Mesenchymal stem cell (in vitro differentiated cells and primary cell): ENCODE measurements at regions not wholly inside any gene's neighbourhood (a gene's known extent, or its start where the extent isn't known, plus 50 kb on each side); places are given as distances from the start of the nearest gene placed in this dataset.

Experiments
- DNase-seq: peaks from one replicate; pipeline ENCODE4 v3.0.0-alpha.2; 2013
- H2AFZ ChIP-seq: one replicate; pipeline ENCODE4 v1.6.1; 2013; ENCODE audit warnings: low read depth, mild to moderate bottlenecking, control low read depth, inconsistent platforms, low read length, moderate library complexity
- H2AK5ac ChIP-seq: 2 replicates; pipeline ENCODE4 v1.6.1; 2013; ENCODE audit warnings: low read length, moderate library complexity, mild to moderate bottlenecking, inconsistent platforms; ENCODE audit not compliant: severe bottlenecking
- H2BK120ac ChIP-seq: one replicate; pipeline ENCODE4 v1.6.1; 2013; ENCODE audit warnings: low read depth, mild to moderate bottlenecking, inconsistent platforms, low read length, moderate library complexity
- H2BK12ac ChIP-seq, 2 experiments: one replicate each; pipeline ENCODE4 v1.6.1; 2013; ENCODE audit warnings: inconsistent platforms in 2 of 2, low read length in 2 of 2, mild to moderate bottlenecking in 2 of 2, moderate library complexity in 2 of 2, control low read depth in 1 of 2
- H2BK15ac ChIP-seq: one replicate; pipeline ENCODE4 v1.6.1; 2013; ENCODE audit warnings: mild to moderate bottlenecking, low read depth, inconsistent platforms; ENCODE audit not compliant: poor library complexity, severe bottlenecking
- H2BK5ac ChIP-seq: 2 replicates; pipeline ENCODE4 v1.6.1; 2013; ENCODE audit warnings: low read depth, mild to moderate bottlenecking, low read length, control low read depth, inconsistent platforms; ENCODE audit not compliant: poor library complexity, severe bottlenecking
- H3K14ac ChIP-seq, 2 experiments: one replicate each; pipeline ENCODE4 v1.6.1; 2013; ENCODE audit warnings: inconsistent platforms in 2 of 2, low read length in 2 of 2, control low read depth in 1 of 2, mild to moderate bottlenecking in 1 of 2, moderate library complexity in 1 of 2
- H3K18ac ChIP-seq, 2 experiments: one replicate each; pipeline ENCODE4 v1.6.1; 2013; ENCODE audit warnings: inconsistent platforms in 2 of 2, low read length in 2 of 2, control low read depth in 1 of 2, low read depth in 1 of 2, mild to moderate bottlenecking in 1 of 2
- H3K23ac ChIP-seq, 2 experiments: one replicate each; pipeline ENCODE4 v1.6.1; 2013; ENCODE audit warnings: inconsistent platforms in 2 of 2, low read length in 2 of 2, mild to moderate bottlenecking in 2 of 2, moderate library complexity in 2 of 2, control low read depth in 1 of 2
- H3K27ac ChIP-seq: 2 replicates; pipeline ENCODE4 v1.5.1; 2013; ENCODE audit warnings: mild to moderate bottlenecking, moderate library complexity, low read length, control low read depth, inconsistent platforms; ENCODE audit not compliant: poor library complexity, severe bottlenecking
- H3K27me3 ChIP-seq, 2 experiments: 2 replicates each; pipeline versions ENCODE4 v1.6.1 to v1.7.0; 2013; ENCODE audit warnings: low read length in 2 of 2, mild to moderate bottlenecking in 2 of 2, moderate library complexity in 2 of 2, control low read depth in 1 of 2, inconsistent platforms in 1 of 2; ENCODE audit not compliant: control insufficient read depth in 1 of 2, insufficient read depth in 1 of 2
- H3K36me3 ChIP-seq, 2 experiments: 2 replicates each; pipeline versions ENCODE4 v1.6.1 to v1.7.0; 2013; ENCODE audit warnings: low read length in 2 of 2, control low read depth in 1 of 2, inconsistent platforms in 1 of 2, low read depth in 1 of 2, mild to moderate bottlenecking in 1 of 2; ENCODE audit not compliant: insufficient read depth in 2 of 2, control insufficient read depth in 1 of 2
- H3K4ac ChIP-seq, 2 experiments: one replicate each; pipeline ENCODE4 v1.6.1; 2013; ENCODE audit warnings: inconsistent platforms in 2 of 2, low read length in 2 of 2, mild to moderate bottlenecking in 2 of 2, moderate library complexity in 2 of 2, control low read depth in 1 of 2, low read depth in 1 of 2
- H3K4me1 ChIP-seq: 2 replicates; pipeline ENCODE4 v1.6.1; 2013; ENCODE audit warnings: low read depth, low read length, control low read depth; ENCODE audit not compliant: control insufficient read depth, insufficient read depth
- H3K4me2 ChIP-seq: 2 replicates; pipeline ENCODE4 v1.6.1; 2013; ENCODE audit warnings: low read length, mild to moderate bottlenecking, inconsistent platforms; ENCODE audit not compliant: poor library complexity, severe bottlenecking
- H3K4me3 ChIP-seq, 2 experiments: 2 replicates each; pipeline versions ENCODE4 v1.5.1 to v1.7.0; 2013; ENCODE audit warnings: low read length in 2 of 2, mild to moderate bottlenecking in 2 of 2, control low read depth in 1 of 2, low read depth in 1 of 2; ENCODE audit not compliant: insufficient read depth in 1 of 2
- H3K79me1 ChIP-seq: replicated peaks from 2 replicates; pipeline ENCODE4 v1.6.1; 2013; ENCODE audit warnings: mild to moderate bottlenecking, control low read depth, low read length, inconsistent platforms; ENCODE audit not compliant: poor library complexity, severe bottlenecking
- H3K9ac ChIP-seq: 2 replicates; pipeline ENCODE4 v1.7.0; 2013; ENCODE audit warnings: mild to moderate bottlenecking, low read length, moderate library complexity
- H3K9me3 ChIP-seq: 2 replicates; pipeline ENCODE4 v1.7.0; 2013; ENCODE audit warnings: mild to moderate bottlenecking, low read length; ENCODE audit not compliant: control insufficient read depth
- H4K8ac ChIP-seq: one replicate; pipeline ENCODE4 v1.6.1; 2013; ENCODE audit warnings: inconsistent platforms, mild to moderate bottlenecking, low read length, moderate library complexity
- H4K91ac ChIP-seq: one replicate; pipeline ENCODE4 v1.6.1; 2013; ENCODE audit warnings: mild to moderate bottlenecking, low read length, inconsistent platforms
- WGBS: methylation state at CpG from one replicate; pipeline ENCODE4 v1.1.7; 2013; ENCODE audit warnings: mixed read lengths; 5-methylcytosine and 5-hydroxymethylcytosine counted together

DNA sequence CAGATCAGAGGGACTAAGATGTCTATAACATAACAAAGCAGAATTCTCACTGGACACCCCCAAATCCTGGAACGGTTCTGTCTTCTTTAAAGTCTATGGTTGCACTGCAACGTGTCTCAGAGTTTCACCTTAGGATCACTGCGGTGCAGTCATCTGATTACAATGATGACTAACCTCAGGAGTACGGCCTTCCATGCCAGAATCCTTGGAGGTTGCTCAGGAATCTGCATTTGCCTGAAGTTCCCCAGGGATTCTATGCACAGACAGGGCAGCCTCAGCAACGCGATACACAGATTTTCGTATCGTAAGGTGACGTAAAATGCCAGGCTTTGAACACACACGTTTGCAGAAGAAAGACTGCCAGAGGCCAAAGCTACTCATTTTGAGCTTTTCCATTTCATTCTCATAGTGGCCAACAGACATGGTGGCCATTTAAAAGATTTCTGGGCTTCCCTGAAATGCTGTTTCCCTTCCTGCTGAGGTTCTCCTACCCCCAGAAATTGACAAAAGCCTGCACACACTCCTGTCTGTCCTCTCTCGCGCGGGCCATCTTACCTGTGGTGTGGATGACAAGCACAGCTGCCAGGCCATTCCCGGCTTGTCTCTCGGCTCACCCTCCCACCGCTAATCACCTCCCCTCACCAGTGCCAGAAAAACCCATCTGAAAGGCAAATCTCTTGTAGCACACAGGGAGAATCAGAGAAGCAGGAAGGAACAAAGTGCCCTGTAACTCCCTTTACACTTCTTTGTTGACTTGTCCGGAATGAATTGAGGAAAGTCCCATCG, 148.8 kb downstream of the ACKR3 start:
- H3K4ac ChIP-seq, result no peak overlapping the region
- no peak overlapping the region for H3K9ac ChIP-seq
- no peak overlapping the region for H3K18ac ChIP-seq
- no peaks in the 10 kb centered on the region for H3K36me3 ChIP-seq
- no peaks in the 10 kb centered on the region for H3K79me1 ChIP-seq
- H4K91ac ChIP-seq, result no peak overlapping the region
- no peak for DNase-seq
- no peak overlapping the region for H2BK120ac ChIP-seq
- no peak overlapping the region for H4K8ac ChIP-seq
- H3K4me2 ChIP-seq, result no peak overlapping the region
- H2AFZ ChIP-seq, result no peak overlapping the region
- 90% methylated on average over 16 of the region's 18 CpGs for WGBS
- H3K14ac ChIP-seq, result no peak overlapping the region
- peak overlapping the region; percentile 21 for H2BK15ac ChIP-seq
- H3K4me3 ChIP-seq, result no peak overlapping the region
- H3K23ac ChIP-seq, result no peak overlapping the region
- no peaks in the 10 kb centered on the region for H3K9me3 ChIP-seq
- no peak overlapping the region for H2BK5ac ChIP-seq
- H3K27me3 ChIP-seq, result no peaks in the 10 kb centered on the region
- no peak overlapping the region for H2BK12ac ChIP-seq
- H3K4me1 ChIP-seq, result peaks cover 7% of the 10 kb centered on the region
- H3K27ac ChIP-seq, result no peak overlapping the region
- no peak overlapping the region for H2AK5ac ChIP-seq

DNA sequence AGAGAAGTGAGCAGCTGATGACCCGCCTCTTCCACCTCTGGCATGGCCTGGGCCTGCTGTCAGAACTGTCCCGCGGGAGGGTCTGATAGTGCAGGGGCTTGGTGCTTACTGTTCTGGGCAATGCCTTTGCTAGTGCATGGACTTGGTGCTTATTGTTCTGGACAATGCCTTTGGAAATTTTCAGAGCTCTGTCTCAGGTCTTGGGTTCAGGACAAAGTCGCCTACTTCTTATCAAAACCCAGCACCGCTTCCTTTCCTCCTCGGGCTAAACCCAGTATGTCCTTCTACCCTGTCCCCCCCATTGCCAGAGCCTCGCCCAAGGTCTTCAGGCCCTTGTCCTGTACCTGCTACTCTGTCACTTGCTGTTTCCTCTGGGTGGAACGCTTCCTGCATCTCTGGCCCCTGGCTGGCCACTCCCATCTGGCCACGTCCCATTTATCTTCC, 149.6 kb downstream of the ACKR3 start:
- peaks cover 7% of the 10 kb centered on the region for H3K4me1 ChIP-seq
- no peak overlapping the region for H2BK120ac ChIP-seq
- no peaks in the 10 kb centered on the region for H3K36me3 ChIP-seq
- no peak overlapping the region for H3K23ac ChIP-seq
- 89% methylated on average over 9 of the region's 9 CpGs for WGBS
- H2AK5ac ChIP-seq, result no peak overlapping the region
- H4K91ac ChIP-seq, result no peak overlapping the region
- H3K4me2 ChIP-seq, result no peak overlapping the region
- H3K14ac ChIP-seq, result no peak overlapping the region
- H2BK5ac ChIP-seq, result no peak overlapping the region
- H3K9ac ChIP-seq, result no peak overlapping the region
- H3K79me1 ChIP-seq, result no peaks in the 10 kb centered on the region
- H2AFZ ChIP-seq, result no peak overlapping the region
- H2BK12ac ChIP-seq, result no peak overlapping the region
- no peak overlapping the region for H3K18ac ChIP-seq
- H4K8ac ChIP-seq, result no peak overlapping the region
- no peak overlapping the region for H2BK15ac ChIP-seq
- no peak overlapping the region for H3K4ac ChIP-seq
- no peak overlapping the region for H3K4me3 ChIP-seq
- H3K9me3 ChIP-seq, result no peaks in the 10 kb centered on the region
- H3K27me3 ChIP-seq, result no peaks in the 10 kb centered on the region
- DNase-seq, result no peak
- H3K27ac ChIP-seq, result no peak overlapping the region

DNA sequence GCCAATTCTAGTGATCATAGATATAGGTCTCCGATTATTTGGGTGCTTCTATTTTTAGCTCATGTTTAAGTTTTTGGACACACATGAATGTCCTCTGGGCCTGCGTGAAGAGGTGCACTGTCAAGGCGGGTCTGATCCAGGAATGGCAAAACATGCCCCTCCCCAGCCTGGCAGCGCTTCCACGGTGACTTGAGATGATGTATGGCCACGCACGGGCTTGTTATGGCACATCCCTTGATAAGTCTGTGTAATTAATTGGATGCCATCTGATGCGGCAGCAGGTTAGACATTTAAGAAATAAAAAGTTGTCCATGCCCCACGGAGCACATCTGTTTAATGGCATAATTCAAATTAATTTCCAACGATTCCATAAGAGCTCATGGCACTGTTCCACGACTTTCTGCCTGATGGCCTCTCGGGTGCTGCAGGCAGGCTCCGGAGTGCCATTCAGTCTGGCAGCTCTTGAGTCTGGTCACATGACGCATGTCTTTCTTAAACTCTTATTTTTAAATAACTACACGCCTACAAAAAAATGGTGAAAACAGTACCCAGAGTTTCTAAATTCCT, 151.4 kb downstream of the ACKR3 start:
- Histone ChIP-seq H3K27ac (no peak overlapping the region), H3K79me1 (no peaks in the 10 kb centered on the region), H3K4me3 (no peak overlapping the region), H3K18ac (no peak overlapping the region), H3K4ac (no peak overlapping the region), H3K9ac (no peak overlapping the region), H2BK5ac (no peak overlapping the region), H3K14ac (no peak overlapping the region), H2BK15ac (no peak overlapping the region), H2AFZ (no peak overlapping the region), H3K36me3 (no peaks in the 10 kb centered on the region), H4K91ac (no peak overlapping the region), H2BK120ac (no peak overlapping the region), H3K4me1 (peaks cover 2% of the 10 kb centered on the region), H3K27me3 (peaks cover 0 to 6% of the 10 kb centered on the region in 2 experiments), H2AK5ac (no peak overlapping the region), H3K23ac (no peak overlapping the region), H3K9me3 (no peaks in the 10 kb centered on the region), H4K8ac (no peak overlapping the region), H3K4me2 (no peak overlapping the region), H2BK12ac (no peak overlapping the region)
- DNase-seq, result no peak
- WGBS, result 95% methylated on average over 15 of the region's 15 CpGs

DNA sequence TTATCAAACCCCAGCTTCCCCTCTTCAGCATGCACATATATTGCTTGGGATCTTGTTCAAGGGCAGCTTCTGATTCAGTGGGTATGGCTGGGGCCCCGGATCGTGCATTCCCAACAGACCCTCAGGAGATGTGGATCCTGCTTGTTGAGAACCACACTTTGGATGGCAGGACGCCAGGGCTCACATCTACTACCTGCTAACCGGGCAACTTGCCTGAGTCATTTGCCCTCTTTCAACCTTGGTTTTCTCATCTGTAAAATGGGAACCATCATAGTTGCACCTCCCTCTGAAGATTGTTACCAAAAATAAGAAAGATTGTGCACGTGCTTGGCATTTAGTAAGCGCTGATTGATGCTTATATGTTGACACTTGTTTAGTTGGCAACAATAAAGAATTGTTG, 154.6 kb downstream of the ACKR3 start:
- H2BK120ac ChIP-seq, result no peak overlapping the region
- H3K9ac ChIP-seq, result no peak overlapping the region
- H2AK5ac ChIP-seq, result no peak overlapping the region
- no peak overlapping the region for H2BK12ac ChIP-seq
- no peak overlapping the region for H3K27ac ChIP-seq
- H4K91ac ChIP-seq, result no peak overlapping the region
- no peak overlapping the region for H3K4me2 ChIP-seq
- no peaks in the 10 kb centered on the region for H3K36me3 ChIP-seq
- no peak overlapping the region for H3K4me3 ChIP-seq
- no peak overlapping the region for H3K23ac ChIP-seq
- H3K4ac ChIP-seq, result no peak overlapping the region
- H3K4me1 ChIP-seq, result no peaks in the 10 kb centered on the region
- WGBS, result 93% methylated on average over 6 of the region's 6 CpGs
- H3K9me3 ChIP-seq, result no peaks in the 10 kb centered on the region
- H3K79me1 ChIP-seq, result no peaks in the 10 kb centered on the region
- no peak overlapping the region for H3K18ac ChIP-seq
- no peak overlapping the region for H3K14ac ChIP-seq
- H2AFZ ChIP-seq, result no peak overlapping the region
- DNase-seq, result no peak
- no peak overlapping the region for H4K8ac ChIP-seq
- H3K27me3 ChIP-seq, result peaks cover 0 to 6% of the 10 kb centered on the region in 2 experiments
- H2BK5ac ChIP-seq, result no peak overlapping the region
- H2BK15ac ChIP-seq, result no peak overlapping the region
